ENCODE measurements at regions not wholly inside any gene's neighbourhood (a gene's known extent, or its start where the extent isn't known, plus 50 kb on each side); places are given as distances from the start of the nearest gene placed in this dataset.

- H3K4me2 ChIP-seq (ENCODE audit: low read length) = no peak overlapping the region
- no peak overlapping the region for H3K4me3 ChIP-seq (ENCODE audit: low read length)
- H3K9me3 ChIP-seq (ENCODE audit: control insufficient read depth, insufficient read depth, low read length) = no peaks in the 10 kb centered on the region
- no peaks in the 10 kb centered on the region for H3K9me2 ChIP-seq (replicated peaks; ENCODE audit: control insufficient read depth, low read length)
- no peak overlapping the region for H3K27ac ChIP-seq (ENCODE audit: low read depth, low read length)
- H3F3A ChIP-seq (ENCODE audit: control insufficient read depth, insufficient read depth) = no peaks in the 10 kb centered on the region
- no peak for TF ChIP-seq EZH2phosphoT487 (IDR thresholded peaks at IDR 0.05; ENCODE audit: borderline replicate concordance, low read length)
- TF ChIP-seq, protein P1, sequence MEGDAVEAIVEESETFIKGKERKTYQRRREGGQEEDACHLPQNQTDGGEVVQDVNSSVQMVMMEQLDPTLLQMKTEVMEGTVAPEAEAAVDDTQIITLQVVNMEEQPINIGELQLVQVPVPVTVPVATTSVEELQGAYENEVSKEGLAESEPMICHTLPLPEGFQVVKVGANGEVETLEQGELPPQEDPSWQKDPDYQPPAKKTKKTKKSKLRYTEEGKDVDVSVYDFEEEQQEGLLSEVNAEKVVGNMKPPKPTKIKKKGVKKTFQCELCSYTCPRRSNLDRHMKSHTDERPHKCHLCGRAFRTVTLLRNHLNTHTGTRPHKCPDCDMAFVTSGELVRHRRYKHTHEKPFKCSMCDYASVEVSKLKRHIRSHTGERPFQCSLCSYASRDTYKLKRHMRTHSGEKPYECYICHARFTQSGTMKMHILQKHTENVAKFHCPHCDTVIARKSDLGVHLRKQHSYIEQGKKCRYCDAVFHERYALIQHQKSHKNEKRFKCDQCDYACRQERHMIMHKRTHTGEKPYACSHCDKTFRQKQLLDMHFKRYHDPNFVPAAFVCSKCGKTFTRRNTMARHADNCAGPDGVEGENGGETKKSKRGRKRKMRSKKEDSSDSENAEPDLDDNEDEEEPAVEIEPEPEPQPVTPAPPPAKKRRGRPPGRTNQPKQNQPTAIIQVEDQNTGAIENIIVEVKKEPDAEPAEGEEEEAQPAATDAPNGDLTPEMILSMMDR (IDR thresholded peaks at IDR 0.05; ENCODE audit: low read depth, low read length, poor library complexity, severe bottlenecking) = no peak
- no peaks in the 10 kb centered on the region for H3K36me3 ChIP-seq (ENCODE audit: control insufficient read depth, low read length)
- H4K20me1 ChIP-seq (ENCODE audit: control insufficient read depth, insufficient read depth, low read depth, low read length) = no peaks in the 10 kb centered on the region
- H3K4me1 ChIP-seq (ENCODE audit: control insufficient read depth, low read length) = no peaks in the 10 kb centered on the region
- H3K27me3 ChIP-seq (ENCODE audit: control insufficient read depth, low read length) = no peaks in the 10 kb centered on the region
- no peaks in the 10 kb centered on the region for H3K79me2 ChIP-seq (ENCODE audit: control insufficient read depth, low read length)
These were observed 86.4 kb upstream of the CHRDL1 start for GRCh38 chrX:110881971-110882370.

DNA sequence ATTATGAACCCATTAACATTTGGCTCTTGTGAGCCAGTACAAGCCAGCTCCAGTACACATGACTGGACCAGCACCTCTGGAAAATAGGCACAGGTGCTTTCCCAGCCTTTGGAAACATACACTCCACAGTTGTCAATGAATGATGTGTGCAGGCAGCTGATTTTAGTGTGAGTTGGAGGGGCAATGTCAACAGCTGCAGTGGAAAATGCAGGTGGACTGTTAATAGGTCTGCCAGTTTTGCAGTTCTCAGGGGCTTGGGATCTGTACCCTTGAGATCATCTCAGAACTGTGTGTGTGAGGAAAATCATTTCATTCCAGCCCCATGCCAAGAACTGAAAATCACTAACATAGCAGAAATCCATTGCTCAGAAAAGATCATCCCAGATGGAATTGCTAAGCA, 81.7 kb upstream of the CHRDL1 start:
- no peaks in the 10 kb centered on the region for H3K9me3 ChIP-seq (ENCODE audit: control insufficient read depth, insufficient read depth, low read length)
- H3K4me2 ChIP-seq (ENCODE audit: low read length) = no peak overlapping the region
- no peaks in the 10 kb centered on the region for H3F3A ChIP-seq (ENCODE audit: control insufficient read depth, insufficient read depth)
- no peak overlapping the region for H3K27ac ChIP-seq (ENCODE audit: low read depth, low read length)
- TF ChIP-seq EZH2phosphoT487 (IDR thresholded peaks at IDR 0.05; ENCODE audit: borderline replicate concordance, low read length) = no peak
- TF ChIP-seq, protein P1 (IDR thresholded peaks at IDR 0.05; ENCODE audit: low read depth, low read length, poor library complexity, severe bottlenecking) = no peak
- H3K79me2 ChIP-seq (ENCODE audit: control insufficient read depth, low read length) = no peaks in the 10 kb centered on the region
- H3K4me3 ChIP-seq (ENCODE audit: low read length) = no peak overlapping the region
- H3K4me1 ChIP-seq (ENCODE audit: control insufficient read depth, low read length) = no peaks in the 10 kb centered on the region
- no peaks in the 10 kb centered on the region for H3K27me3 ChIP-seq (ENCODE audit: control insufficient read depth, low read length)
- H3K36me3 ChIP-seq (ENCODE audit: control insufficient read depth, low read length) = no peaks in the 10 kb centered on the region
- no peaks in the 10 kb centered on the region for H4K20me1 ChIP-seq (ENCODE audit: control insufficient read depth, insufficient read depth, low read depth, low read length)
- no peaks in the 10 kb centered on the region for H3K9me2 ChIP-seq (replicated peaks; ENCODE audit: control insufficient read depth, low read length)

GRCh38 chrX:110871839-110872238, 76.2 kb upstream of the CHRDL1 start:
- no peak overlapping the region for H3K4me2 ChIP-seq (ENCODE audit: low read length)
- H3K27me3 ChIP-seq (ENCODE audit: control insufficient read depth, low read length) = no peaks in the 10 kb centered on the region
- no peaks in the 10 kb centered on the region for H3K36me3 ChIP-seq (ENCODE audit: control insufficient read depth, low read length)
- no peaks in the 10 kb centered on the region for H3K79me2 ChIP-seq (ENCODE audit: control insufficient read depth, low read length)
- H3K4me1 ChIP-seq (ENCODE audit: control insufficient read depth, low read length) = no peaks in the 10 kb centered on the region
- TF ChIP-seq, protein P1 (IDR thresholded peaks at IDR 0.05; ENCODE audit: low read depth, low read length, poor library complexity, severe bottlenecking) = no peak
- TF ChIP-seq EZH2phosphoT487 (IDR thresholded peaks at IDR 0.05; ENCODE audit: borderline replicate concordance, low read length) = no peak
- H3K27ac ChIP-seq (ENCODE audit: low read depth, low read length) = no peak overlapping the region
- H3K4me3 ChIP-seq (ENCODE audit: low read length) = no peak overlapping the region
- H4K20me1 ChIP-seq (ENCODE audit: control insufficient read depth, insufficient read depth, low read depth, low read length) = no peaks in the 10 kb centered on the region
- no peaks in the 10 kb centered on the region for H3F3A ChIP-seq (ENCODE audit: control insufficient read depth, insufficient read depth)
- no peaks in the 10 kb centered on the region for H3K9me3 ChIP-seq (ENCODE audit: control insufficient read depth, insufficient read depth, low read length)
- no peaks in the 10 kb centered on the region for H3K9me2 ChIP-seq (replicated peaks; ENCODE audit: control insufficient read depth, low read length)

DNA sequence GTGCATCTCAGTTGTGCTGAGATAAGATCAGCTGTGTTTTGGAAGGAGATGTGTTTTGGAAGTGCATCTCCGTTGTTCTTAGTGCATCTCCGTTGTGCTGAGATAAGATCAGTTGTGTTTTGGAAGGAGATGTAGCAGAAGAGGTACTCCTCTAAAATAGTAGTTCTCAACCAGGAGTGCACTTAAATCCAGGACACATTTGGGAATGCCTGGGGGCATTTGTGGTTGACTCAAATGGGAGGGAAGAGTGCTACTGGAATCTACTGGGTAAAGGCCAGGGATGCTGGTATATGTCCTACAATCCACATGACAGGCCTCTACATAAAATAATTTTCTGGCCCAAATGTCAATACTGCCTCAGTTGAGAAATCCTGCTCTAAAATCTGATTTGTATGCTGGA, 70.8 kb upstream of the CHRDL1 start:
- Histone ChIP-seq H3F3A (ENCODE audit: control insufficient read depth, insufficient read depth) (no peaks in the 10 kb centered on the region), H3K27me3 (ENCODE audit: control insufficient read depth, low read length) (no peaks in the 10 kb centered on the region), H3K79me2 (ENCODE audit: control insufficient read depth, low read length) (no peaks in the 10 kb centered on the region), H3K36me3 (ENCODE audit: control insufficient read depth, low read length) (no peaks in the 10 kb centered on the region), H3K4me3 (ENCODE audit: low read length) (no peak overlapping the region), H3K9me3 (ENCODE audit: control insufficient read depth, insufficient read depth, low read length) (no peaks in the 10 kb centered on the region), H4K20me1 (ENCODE audit: control insufficient read depth, insufficient read depth, low read depth, low read length) (no peaks in the 10 kb centered on the region), H3K4me2 (ENCODE audit: low read length) (no peak overlapping the region), H3K9me2 (replicated peaks; ENCODE audit: control insufficient read depth, low read length) (no peaks in the 10 kb centered on the region), H3K4me1 (ENCODE audit: control insufficient read depth, low read length) (no peaks in the 10 kb centered on the region), H3K27ac (ENCODE audit: low read depth, low read length) (no peak overlapping the region)
- TF ChIP-seq, protein P1 (IDR thresholded peaks at IDR 0.05; ENCODE audit: low read depth, low read length, poor library complexity, severe bottlenecking) = no peak
- no peak for TF ChIP-seq EZH2phosphoT487 (IDR thresholded peaks at IDR 0.05; ENCODE audit: borderline replicate concordance, low read length)

Measured in DOHH2 (cell line).